MM.1S (cell line): ENCODE measurements at regions not wholly inside any gene's neighbourhood (a gene's known extent, or its start where the extent isn't known, plus 50 kb on each side); places are given as distances from the start of the nearest gene placed in this dataset.

Experiments used
- CTCF ChIP-seq: fragments of 300-600 bp; sonication (generic); IDR thresholded peaks from 2 replicates; pipeline ENCODE4 v1.5.1; 2016; ENCODE audit warnings: antibody characterized with exemption, low read length, mixed read lengths
- EZH2 ChIP-seq: fragments of 300-600 bp; sonication (generic); optimal IDR thresholded peaks from 2 replicates; pipeline ENCODE3; 2017; ENCODE audit warnings: low read depth, mild to moderate bottlenecking, antibody characterized with exemption, low read length, mixed read lengths

GRCh38 chrX:11965436-11965835, 172.8 kb upstream of the FRMPD4 start:
- TF ChIP-seq CTCF (no peak), EZH2 (no peak)
